ENCODE measurements at regions not wholly inside any gene's neighbourhood (a gene's known extent, or its start where the extent isn't known, plus 50 kb on each side); places are given as distances from the start of the nearest gene placed in this dataset.

DNA sequence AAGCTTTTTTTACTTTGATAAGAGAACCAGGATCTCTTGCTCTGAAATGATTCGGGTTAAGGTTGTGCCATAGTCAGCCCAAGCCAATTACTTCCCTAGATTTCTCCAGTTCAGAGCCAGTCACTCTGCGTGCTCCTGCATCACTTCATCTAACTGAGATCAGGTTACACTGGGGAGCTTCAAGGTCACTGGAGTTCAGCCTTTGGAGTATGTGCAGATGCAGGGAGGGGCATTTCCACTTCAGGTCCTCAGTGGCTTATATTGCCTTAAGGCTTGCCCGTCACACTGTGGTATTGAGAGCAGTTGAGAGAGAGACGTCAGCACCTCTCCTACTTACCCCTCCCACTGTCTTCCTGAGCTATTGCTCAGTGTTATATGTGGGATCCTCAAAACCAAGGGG is 317.8 kb downstream of the EPHA4 start:
- no peaks in the 10 kb centered on the region for H3K4me1 ChIP-seq
- no peak for FAIRE-seq
- TF ChIP-seq, protein P1, sequence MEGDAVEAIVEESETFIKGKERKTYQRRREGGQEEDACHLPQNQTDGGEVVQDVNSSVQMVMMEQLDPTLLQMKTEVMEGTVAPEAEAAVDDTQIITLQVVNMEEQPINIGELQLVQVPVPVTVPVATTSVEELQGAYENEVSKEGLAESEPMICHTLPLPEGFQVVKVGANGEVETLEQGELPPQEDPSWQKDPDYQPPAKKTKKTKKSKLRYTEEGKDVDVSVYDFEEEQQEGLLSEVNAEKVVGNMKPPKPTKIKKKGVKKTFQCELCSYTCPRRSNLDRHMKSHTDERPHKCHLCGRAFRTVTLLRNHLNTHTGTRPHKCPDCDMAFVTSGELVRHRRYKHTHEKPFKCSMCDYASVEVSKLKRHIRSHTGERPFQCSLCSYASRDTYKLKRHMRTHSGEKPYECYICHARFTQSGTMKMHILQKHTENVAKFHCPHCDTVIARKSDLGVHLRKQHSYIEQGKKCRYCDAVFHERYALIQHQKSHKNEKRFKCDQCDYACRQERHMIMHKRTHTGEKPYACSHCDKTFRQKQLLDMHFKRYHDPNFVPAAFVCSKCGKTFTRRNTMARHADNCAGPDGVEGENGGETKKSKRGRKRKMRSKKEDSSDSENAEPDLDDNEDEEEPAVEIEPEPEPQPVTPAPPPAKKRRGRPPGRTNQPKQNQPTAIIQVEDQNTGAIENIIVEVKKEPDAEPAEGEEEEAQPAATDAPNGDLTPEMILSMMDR (IDR thresholded peaks at IDR 0.05): no peak
- no peaks in the 10 kb centered on the region for H3K27me3 ChIP-seq
- no peak for ATAC-seq
- no peak overlapping the region for H3K4me3 ChIP-seq
- no peaks in the 10 kb centered on the region for H3K36me3 ChIP-seq
- WGBS, 2 donors: 22 to 34% methylated on average over 4 of the region's 4 CpGs
- no peak overlapping the region for H3K27ac ChIP-seq
- intact Hi-C loops (cut with DNase I): no loop called here
- no peaks in the 10 kb centered on the region for H3K9me3 ChIP-seq
- DNase-seq: no peak

DNA sequence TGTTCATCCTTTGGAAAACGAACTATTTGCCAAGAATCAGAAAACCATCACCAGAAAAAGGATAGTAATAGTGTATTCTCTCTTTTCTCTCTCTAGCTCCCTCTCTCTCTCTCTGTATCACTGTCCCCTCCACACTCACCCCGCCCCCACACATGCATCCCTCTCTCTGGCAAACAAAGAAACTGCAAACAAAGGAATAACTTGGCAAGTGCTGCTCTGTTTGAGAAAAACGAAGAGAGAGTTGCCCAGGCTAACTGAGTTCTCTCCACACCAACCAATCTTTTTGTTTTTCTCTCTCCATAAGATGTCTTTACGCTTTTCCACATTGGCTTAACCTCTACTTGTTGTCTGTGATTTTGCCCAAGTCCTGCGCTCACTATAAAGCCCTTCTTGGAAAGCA is 316.2 kb downstream of the EPHA4 start:
- 33 to 42% methylated on average over 5 of the region's 5 CpGs for WGBS, 2 donors

DNA sequence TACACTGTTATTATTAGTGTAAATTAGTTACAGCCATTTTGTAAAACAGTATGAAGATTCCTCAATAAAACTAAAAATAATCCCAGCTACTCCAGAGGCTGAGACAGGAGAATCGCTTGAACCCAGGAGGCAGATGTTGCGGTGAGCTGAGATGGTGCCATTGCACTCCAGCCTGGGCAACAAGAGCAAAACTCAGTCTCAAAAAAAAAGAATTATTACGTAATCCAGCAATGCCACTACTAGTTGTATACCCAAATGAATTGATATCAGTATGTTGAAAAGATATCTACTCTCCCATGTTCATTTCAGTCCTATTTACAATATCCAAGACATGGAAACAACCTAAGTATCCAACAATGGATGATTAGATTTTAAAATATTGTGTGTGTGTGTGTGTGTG is 313.6 kb downstream of the EPHA4 start:
- no peak overlapping the region for H3K27ac ChIP-seq
- intact Hi-C loops (cut with DNase I): no loop called here
- no peaks in the 10 kb centered on the region for H3K36me3 ChIP-seq
- no peak overlapping the region for H3K4me3 ChIP-seq
- H3K9me3 ChIP-seq: no peaks in the 10 kb centered on the region
- no peaks in the 10 kb centered on the region for H3K4me1 ChIP-seq
- no peak for DNase-seq
- FAIRE-seq: no peak
- TF ChIP-seq, protein P1 (IDR thresholded peaks at IDR 0.05): no peak
- 80 to 89% methylated on average over 3 of the region's 3 CpGs for WGBS, 2 donors
- no peaks in the 10 kb centered on the region for H3K27me3 ChIP-seq
- ATAC-seq: no peak

More for the DNA sequence above, 316.2 kb downstream of the EPHA4 start:
- no peaks in the 10 kb centered on the region for H3K9me3 ChIP-seq
- no peak for FAIRE-seq
- DNase-seq: no peak
- no peak for ATAC-seq
- H3K4me3 ChIP-seq: no peak overlapping the region
- H3K4me1 ChIP-seq: no peaks in the 10 kb centered on the region
- no peaks in the 10 kb centered on the region for H3K27me3 ChIP-seq
- TF ChIP-seq, protein P1 (IDR thresholded peaks at IDR 0.05): no peak
- no peaks in the 10 kb centered on the region for H3K36me3 ChIP-seq
- intact Hi-C loops (cut with DNase I): no loop called here
- no peak overlapping the region for H3K27ac ChIP-seq

DNA sequence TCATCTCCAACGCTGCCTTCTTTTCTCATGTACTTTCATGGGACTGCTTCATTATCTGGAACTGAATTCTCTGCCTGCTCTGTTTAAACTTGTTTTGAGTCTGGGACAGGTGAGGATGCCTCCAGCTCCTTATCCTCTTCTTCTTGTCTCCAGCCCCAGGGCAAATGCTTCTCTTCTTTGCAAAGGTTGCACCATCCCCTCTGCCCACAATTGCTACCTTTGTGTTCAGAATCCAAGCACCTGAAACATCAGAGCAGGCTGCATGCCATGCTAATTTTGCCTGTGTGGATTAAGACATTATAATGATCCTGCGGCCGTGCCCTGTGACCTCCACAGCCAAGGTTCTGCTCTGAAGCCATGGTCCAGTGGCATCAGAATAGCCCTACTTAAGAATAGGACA is 309.5 kb downstream of the EPHA4 start:
- intact Hi-C loops (cut with DNase I): no loop called here
- H3K4me1 ChIP-seq: no peaks in the 10 kb centered on the region
- no peak overlapping the region for H3K27ac ChIP-seq
- H3K27me3 ChIP-seq: no peaks in the 10 kb centered on the region
- H3K4me3 ChIP-seq: no peak overlapping the region
- WGBS, 2 donors: 86% methylated on average over 3 of the region's 3 CpGs
- TF ChIP-seq, protein P1 (IDR thresholded peaks at IDR 0.05): no peak
- ATAC-seq (no peak), FAIRE-seq (no peak), DNase-seq (no peak)
- no peaks in the 10 kb centered on the region for H3K36me3 ChIP-seq
- no peaks in the 10 kb centered on the region for H3K9me3 ChIP-seq

DNA sequence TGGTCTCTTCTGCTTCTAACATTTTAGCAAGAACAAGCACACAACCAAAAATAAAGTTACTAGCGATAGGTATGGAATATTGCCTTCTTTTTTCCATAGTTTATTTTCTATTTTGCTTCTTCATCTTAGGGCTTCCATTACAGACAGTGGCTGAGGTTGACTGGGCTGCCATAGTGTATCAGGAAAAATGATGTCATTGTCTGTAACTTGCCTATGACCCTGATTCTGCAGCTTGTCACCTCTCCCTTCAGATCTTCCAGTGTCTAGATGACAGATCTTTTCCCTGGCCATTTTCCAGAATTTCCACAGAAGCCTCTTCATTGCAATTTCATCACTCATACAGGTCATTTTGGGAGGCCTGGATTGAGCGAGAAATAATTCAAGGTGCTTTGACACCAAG is 308.5 kb downstream of the EPHA4 start:
- FAIRE-seq: no peak
- Histone ChIP-seq H3K4me1 (no peaks in the 10 kb centered on the region), H3K27ac (no peak overlapping the region), H3K36me3 (no peaks in the 10 kb centered on the region), H3K4me3 (no peak overlapping the region), H3K27me3 (no peaks in the 10 kb centered on the region), H3K9me3 (no peaks in the 10 kb centered on the region)
- WGBS, 2 donors: 87 to 91% methylated on average over 2 of the region's 2 CpGs
- intact Hi-C loops (cut with DNase I): no loop called here
- TF ChIP-seq, protein P1 (IDR thresholded peaks at IDR 0.05): no peak
- ATAC-seq: no peak
- DNase-seq: no peak

All from pancreas (tissue), 10 donors.